Calu3 (cell line): ENCODE measurements at regions not wholly inside any gene's neighbourhood (a gene's known extent, or its start where the extent isn't known, plus 50 kb on each side); places are given as distances from the start of the nearest gene placed in this dataset.

ENCODE experiments used
- BruUV-seq: library from RNA; stranded (reverse); fragments of 400-500 nt; replicated peaks from 2 replicates; lab custom pipeline; 2021; lab: Mats Ljungman, UMichigan
- CTCF ChIA-PET: fragments of 300-600 bp; sonication (Branson Sonifier 250); formaldehyde crosslinking; loops from one replicate; lab custom pipeline; 2022; ENCODE audit warnings: antibody characterized with exemption; lab: Charles Lee
- DNase-seq: peaks from one replicate; pipeline ENCODE4 v3.0.0; 2022
- H3K27ac Mint-ChIP-seq: one replicate; pipeline ENCODE4 v1.8.0; 2022; ENCODE audit warnings: mixed read lengths; ENCODE audit not compliant: unreplicated experiment
- H3K27me3 Mint-ChIP-seq: one replicate; pipeline ENCODE4 v1.8.0; 2022; ENCODE audit warnings: mixed read lengths; ENCODE audit not compliant: unreplicated experiment
- H3K36me3 Mint-ChIP-seq: one replicate; pipeline ENCODE4 v1.8.0; 2022; ENCODE audit warnings: mild to moderate bottlenecking, moderate library complexity, mixed read lengths; ENCODE audit not compliant: insufficient read depth, unreplicated experiment
- H3K4me1 Mint-ChIP-seq: one replicate; pipeline ENCODE4 v1.8.0; 2022; ENCODE audit warnings: mild to moderate bottlenecking, low read depth, mixed read lengths; ENCODE audit not compliant: unreplicated experiment
- H3K4me3 Mint-ChIP-seq: one replicate; pipeline ENCODE4 v1.8.0; 2022; ENCODE audit warnings: mild to moderate bottlenecking, low read depth, moderate library complexity, mixed read lengths; ENCODE audit not compliant: unreplicated experiment
- H3K9me3 Mint-ChIP-seq: one replicate; pipeline ENCODE4 v1.8.0; 2022; ENCODE audit warnings: low read depth, mixed read lengths; ENCODE audit not compliant: unreplicated experiment
- intact Hi-C: fragments of 100-400 bp; cut with micrococcal nuclease; formaldehyde crosslinking; loops from one replicate; pipeline ENCODE4 v1.10.0; 2022; ENCODE audit not compliant: unreplicated experiment
- TF ChIP-seq, protein P1 (sequence below): fragments of 200-600 bp; IDR thresholded peaks from one replicate; pipeline ENCODE4 v1.8.0; 2022; ENCODE audit warnings: antibody characterized with exemption; ENCODE audit not compliant: unreplicated experiment

DNA sequence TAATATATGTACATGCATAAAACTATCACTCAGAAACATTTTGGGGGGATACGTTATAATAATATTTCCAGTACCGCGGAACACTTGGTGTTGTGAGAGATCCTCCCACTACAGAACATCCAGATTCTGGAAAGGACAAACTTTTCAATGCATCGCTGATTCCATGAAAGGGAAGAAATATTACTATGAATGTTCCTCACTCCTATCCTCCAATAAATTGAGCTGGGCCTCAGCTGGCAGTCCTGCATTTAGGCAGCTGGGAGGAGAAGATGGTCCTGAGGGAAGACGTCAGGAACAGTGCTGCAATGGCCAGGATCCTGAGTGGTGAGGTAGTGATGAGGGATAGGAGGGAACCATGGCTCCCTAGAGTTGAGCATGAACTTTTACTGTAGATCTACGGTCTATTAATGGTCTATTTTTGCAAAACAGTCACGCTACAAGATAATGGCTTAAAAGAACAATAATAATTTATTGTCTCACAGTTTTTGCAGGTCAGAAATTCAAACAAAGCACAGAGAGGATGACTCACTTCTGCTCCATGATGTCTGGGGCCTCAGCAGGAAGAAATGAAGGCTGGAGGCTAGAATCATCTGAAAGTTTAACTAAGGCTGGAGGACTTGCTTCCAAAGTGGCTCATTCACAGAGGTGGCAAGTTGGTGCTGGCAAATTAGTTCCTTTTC, 538.1 kb downstream of the STIM2 start:
- intact Hi-C loops: no loop called here
- Mint-ChIP-seq H3K9me3 (no peaks in the 10 kb centered on the region), H3K4me3 (no peak overlapping the region), H3K36me3 (no peaks in the 10 kb centered on the region), H3K27ac (no peak overlapping the region), H3K27me3 (no peaks in the 10 kb centered on the region), H3K4me1 (no peaks in the 10 kb centered on the region)
- CTCF ChIA-PET: no interaction called here
- no TSS peak for BruUV-seq
- DNase-seq: no peak
- TF ChIP-seq, protein P1, sequence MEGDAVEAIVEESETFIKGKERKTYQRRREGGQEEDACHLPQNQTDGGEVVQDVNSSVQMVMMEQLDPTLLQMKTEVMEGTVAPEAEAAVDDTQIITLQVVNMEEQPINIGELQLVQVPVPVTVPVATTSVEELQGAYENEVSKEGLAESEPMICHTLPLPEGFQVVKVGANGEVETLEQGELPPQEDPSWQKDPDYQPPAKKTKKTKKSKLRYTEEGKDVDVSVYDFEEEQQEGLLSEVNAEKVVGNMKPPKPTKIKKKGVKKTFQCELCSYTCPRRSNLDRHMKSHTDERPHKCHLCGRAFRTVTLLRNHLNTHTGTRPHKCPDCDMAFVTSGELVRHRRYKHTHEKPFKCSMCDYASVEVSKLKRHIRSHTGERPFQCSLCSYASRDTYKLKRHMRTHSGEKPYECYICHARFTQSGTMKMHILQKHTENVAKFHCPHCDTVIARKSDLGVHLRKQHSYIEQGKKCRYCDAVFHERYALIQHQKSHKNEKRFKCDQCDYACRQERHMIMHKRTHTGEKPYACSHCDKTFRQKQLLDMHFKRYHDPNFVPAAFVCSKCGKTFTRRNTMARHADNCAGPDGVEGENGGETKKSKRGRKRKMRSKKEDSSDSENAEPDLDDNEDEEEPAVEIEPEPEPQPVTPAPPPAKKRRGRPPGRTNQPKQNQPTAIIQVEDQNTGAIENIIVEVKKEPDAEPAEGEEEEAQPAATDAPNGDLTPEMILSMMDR: no peak

DNA sequence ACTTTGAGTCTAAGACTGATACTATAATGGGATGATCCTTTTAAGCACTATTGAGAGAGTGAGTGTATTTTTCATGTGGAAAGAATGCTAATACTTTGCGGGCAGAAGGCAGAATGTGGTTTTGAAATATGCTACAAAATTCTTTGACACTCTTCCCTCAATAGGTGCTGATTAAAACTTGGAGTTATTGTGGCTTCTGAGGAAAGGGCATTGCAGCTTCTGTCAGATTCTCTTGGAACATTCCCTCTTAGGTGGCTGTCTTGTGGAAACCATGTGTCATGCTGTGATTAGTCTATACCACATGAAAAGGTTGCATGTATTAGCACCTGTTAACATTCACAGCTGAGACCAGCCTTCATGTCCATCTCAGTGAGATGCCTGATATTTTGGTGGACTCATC, 547.0 kb downstream of the STIM2 start:
- no peaks in the 10 kb centered on the region for H3K27me3 Mint-ChIP-seq
- CTCF ChIA-PET: no interaction called here
- H3K4me1 Mint-ChIP-seq: no peaks in the 10 kb centered on the region
- intact Hi-C loops: no loop called here
- no peak overlapping the region for H3K27ac Mint-ChIP-seq
- DNase-seq: no peak
- H3K36me3 Mint-ChIP-seq: no peaks in the 10 kb centered on the region
- no peaks in the 10 kb centered on the region for H3K9me3 Mint-ChIP-seq
- TF ChIP-seq, protein P1: no peak
- BruUV-seq: no TSS peak
- no peak overlapping the region for H3K4me3 Mint-ChIP-seq

DNA sequence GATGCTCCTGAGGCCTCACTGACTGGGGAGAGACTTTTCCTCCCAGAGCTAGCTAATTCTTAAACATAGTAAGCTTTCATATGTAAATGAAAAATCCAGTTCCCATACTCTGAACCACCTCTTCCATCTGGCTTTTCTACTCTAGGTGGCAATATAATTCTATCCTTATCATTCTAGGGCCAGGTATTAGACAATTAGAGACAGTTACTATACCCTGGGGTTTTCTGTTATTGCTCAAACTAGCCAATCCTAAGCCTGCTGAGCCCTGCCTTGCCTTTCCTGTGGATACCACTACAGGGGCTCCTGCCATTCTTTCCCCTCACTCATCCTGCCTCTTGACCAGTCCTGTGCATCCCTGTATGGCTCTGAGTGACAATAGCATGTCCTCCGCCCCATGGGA, 552.0 kb downstream of the STIM2 start:
- no TSS peak for BruUV-seq
- Mint-ChIP-seq H3K4me3 (no peak overlapping the region), H3K36me3 (no peaks in the 10 kb centered on the region), H3K27ac (no peak overlapping the region), H3K4me1 (no peaks in the 10 kb centered on the region), H3K9me3 (no peaks in the 10 kb centered on the region), H3K27me3 (no peaks in the 10 kb centered on the region)
- CTCF ChIA-PET: no interaction called here
- intact Hi-C loops: no loop called here
- no peak for DNase-seq
- TF ChIP-seq, protein P1: no peak

DNA sequence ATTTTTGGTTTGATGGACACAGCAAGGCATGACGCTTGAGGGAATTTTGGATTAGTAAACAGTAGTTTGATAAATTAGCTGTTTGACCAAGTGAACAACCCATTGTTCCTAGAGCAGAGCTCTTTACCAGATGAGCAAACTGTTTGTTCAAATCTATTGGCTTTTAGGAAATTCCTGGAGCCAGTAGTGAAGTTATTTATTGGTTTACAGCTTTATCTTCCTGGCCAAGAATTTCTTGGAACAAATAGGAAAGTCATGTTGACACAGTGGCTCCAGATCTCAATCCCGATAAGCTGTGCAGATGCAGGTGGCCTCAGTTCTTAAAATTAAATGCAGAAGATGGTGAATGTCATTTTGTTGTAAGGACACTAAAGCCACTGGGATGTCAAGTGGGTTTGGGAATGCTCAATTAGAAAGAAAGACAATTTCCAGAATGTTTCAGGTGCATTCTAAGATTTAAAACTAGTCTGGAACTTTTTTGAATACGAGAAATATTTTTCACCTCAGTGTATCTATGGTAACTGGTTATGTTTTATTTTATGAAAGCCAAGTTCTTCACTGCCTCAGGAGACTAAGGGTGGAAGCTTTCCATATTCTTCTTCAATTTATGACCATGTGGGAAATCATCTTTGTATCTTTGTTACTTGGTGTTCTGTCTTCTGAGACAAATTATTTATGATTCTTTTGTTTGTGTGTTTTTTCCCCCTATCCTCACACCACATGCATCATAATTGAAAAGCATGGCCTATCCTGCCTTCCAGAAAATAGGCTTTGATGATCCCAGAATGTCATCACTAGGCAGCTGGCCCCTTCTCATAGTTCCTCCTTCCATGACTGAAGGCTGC, 554.5 kb downstream of the STIM2 start:
- no peaks in the 10 kb centered on the region for H3K36me3 Mint-ChIP-seq
- CTCF ChIA-PET: no interaction called here
- no peak for DNase-seq

More for the DNA sequence above, 554.5 kb downstream of the STIM2 start:
- no TSS peak for BruUV-seq
- no peak overlapping the region for H3K4me3 Mint-ChIP-seq
- no peaks in the 10 kb centered on the region for H3K9me3 Mint-ChIP-seq
- no peak overlapping the region for H3K27ac Mint-ChIP-seq
- no peaks in the 10 kb centered on the region for H3K27me3 Mint-ChIP-seq
- TF ChIP-seq, protein P1: no peak
- no peaks in the 10 kb centered on the region for H3K4me1 Mint-ChIP-seq
- intact Hi-C loops: no loop called here
